ENCODE measurements at regions not wholly inside any gene's neighbourhood (a gene's known extent, or its start where the extent isn't known, plus 50 kb on each side); places are given as distances from the start of the nearest gene placed in this dataset.
"Not testable (repeated sequence)": the region's sequence is repeated elsewhere in the genome, so short reads cannot be mapped to it uniquely, and the experiment has no call there.

- DNase-seq: no peak
Observed at GRCh38 chr13:79642596-79642995, 161.6 kb downstream of the NDFIP2 start.

GRCh38 chr13:79637133-79637763 is 156.3 kb downstream of the NDFIP2 start:
- no peak for DNase-seq

DNA sequence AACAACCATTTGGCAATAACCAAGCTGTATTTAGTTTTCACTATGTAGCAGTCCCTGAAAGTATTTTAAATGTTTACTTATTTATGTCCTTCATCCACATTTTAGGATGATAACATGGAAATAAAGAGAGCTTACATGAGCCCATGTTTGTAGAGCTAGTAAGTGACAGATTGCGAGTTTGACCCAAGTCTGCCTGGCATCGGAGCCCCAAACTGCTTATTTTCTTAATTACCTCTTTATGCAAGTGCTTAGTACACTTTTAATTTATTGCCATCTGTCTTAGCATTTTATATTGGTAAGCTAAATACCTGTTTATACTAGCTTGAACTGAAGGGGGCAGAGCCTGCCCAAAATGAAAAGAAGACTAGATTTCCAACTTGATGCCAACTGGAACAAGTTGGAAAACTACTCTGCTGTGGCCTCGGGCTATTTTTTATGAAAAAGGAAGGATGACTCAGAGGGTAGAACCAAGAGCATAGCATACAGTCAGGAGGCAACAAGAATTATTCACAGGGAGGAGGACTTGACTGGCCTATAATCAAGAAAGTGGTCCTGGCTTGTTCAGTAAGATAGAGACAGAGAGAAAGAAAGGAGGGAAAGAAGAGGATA is 150.2 kb downstream of the NDFIP2 start:
- DNase-seq: no peak

- no peak for DNase-seq
Observed at GRCh38 chr13:79628463-79628862, 147.5 kb downstream of the NDFIP2 start.

DNA sequence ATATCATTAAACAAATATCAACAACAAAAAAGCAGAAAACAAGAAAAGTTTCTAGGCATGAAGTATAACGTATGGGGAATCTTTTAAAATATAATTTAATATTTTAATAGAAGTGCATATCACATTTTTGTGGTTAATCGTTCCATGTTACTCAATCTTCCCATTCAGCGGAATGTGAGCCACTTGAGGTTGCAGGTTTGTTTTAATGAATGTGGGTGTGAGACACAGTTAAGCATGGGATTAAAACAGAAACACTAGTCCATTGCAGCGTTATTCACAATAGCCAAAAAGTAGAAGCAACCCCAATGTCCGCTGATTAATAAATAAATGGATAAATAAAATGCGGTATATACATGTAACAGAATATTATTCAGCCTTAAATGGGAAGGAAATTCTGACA is 146.0 kb downstream of the NDFIP2 start:
- DNase-seq: no peak

DNA sequence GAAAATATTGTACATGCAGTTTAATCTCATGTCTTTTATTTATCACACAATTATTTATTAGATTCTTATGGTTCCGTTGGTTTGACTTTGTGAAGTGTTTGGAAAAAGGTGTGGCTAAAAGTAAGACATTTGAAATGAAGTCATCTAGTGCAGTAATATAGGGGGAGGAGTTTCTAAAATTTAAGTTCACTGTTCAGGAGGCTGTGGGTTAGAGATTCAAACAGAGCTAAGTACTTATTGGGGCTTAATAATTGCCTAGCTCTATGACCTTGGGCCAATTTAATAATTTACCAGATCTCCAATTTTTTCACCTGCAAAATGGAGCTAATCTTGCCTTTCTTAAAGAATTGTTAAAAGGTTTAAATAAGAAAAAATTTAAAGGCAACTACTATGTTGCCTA is 144.6 kb downstream of the NDFIP2 start:
- no peak for DNase-seq

GRCh38 chr13:79621902-79622301 is 140.9 kb downstream of the NDFIP2 start:
- no peak for DNase-seq

GRCh38 chr13:79621449-79621848 is 140.5 kb downstream of the NDFIP2 start:
- no peak for DNase-seq

- no peak for DNase-seq
Observed at GRCh38 chr13:79614250-79614918, 133.4 kb downstream of the NDFIP2 start.

DNA sequence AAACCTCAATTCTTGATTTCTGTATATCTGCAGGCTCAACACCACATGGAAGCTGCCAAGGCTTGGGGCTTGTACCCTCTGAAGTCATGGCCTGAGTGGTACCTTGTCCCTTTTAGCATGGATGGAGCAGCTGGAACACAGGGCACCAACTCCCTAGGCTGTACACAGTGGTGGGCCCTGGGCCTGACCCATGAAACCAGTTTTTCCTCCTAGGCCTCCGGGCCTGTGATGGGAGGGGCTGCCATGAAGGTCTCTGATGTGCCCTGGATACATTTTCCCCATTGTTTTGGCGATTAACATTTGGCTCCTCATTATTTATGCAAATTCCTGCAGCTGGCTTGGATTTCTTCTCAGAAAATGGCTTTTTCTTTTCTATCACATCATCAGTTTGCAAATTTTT is 131.6 kb downstream of the NDFIP2 start:
- no peak for DNase-seq

DNA sequence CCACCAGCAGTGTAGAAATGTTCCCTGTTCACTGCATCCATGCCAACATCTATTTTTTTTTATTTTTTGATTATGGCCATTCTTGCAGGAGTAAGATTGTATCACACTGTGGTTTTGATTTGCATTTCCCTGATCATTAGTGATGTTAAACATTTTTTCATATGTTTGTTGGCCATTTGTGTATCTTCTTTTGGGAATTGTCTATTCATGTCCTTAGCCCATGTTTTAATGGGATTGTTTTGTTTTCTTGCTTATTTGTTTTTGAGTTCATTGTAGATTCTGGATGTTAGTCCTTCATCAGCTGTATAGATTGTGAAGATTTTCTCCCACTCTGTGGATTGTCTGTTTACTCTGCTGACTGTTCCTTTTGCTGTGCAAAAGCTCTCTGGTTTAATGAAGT is 126.9 kb downstream of the NDFIP2 start:
- not testable (repeated sequence) for DNase-seq
